Fibroblast of lung (primary cell): ENCODE measurements at regions not wholly inside any gene's neighbourhood (a gene's known extent, or its start where the extent isn't known, plus 50 kb on each side); places are given as distances from the start of the nearest gene placed in this dataset.

Experiments
- DNase-seq, 2 donors: peaks; one replicate each; pipeline versions ENCODE4 v3.0.0 to v3.0.0-alpha.2; 2010; ENCODE audit warnings: low read depth in 2 of 2
- H2AFZ ChIP-seq: 2 replicates; pipeline ENCODE4 v1.5.1; 2012; ENCODE audit warnings: low read length, control low read depth, inconsistent platforms
- H3K27ac ChIP-seq: 2 replicates; pipeline ENCODE4 v1.5.1; 2011; ENCODE audit warnings: low read length, control low read depth; ENCODE audit not compliant: insufficient read depth
- H3K27me3 ChIP-seq: 2 replicates; pipeline ENCODE4 v1.5.1; 2011; ENCODE audit warnings: mild to moderate bottlenecking, low read length; ENCODE audit not compliant: control insufficient read depth, insufficient read depth
- H3K36me3 ChIP-seq: 2 replicates; pipeline ENCODE4 v1.5.1; 2011; ENCODE audit warnings: low read length; ENCODE audit not compliant: control insufficient read depth, insufficient read depth
- H3K4me1 ChIP-seq: 2 replicates; pipeline ENCODE4 v1.5.1; 2011; ENCODE audit warnings: low read length; ENCODE audit not compliant: control insufficient read depth, insufficient read depth; ENCODE audit errors: extremely low read depth
- H3K4me2 ChIP-seq: 2 replicates; pipeline ENCODE4 v1.5.1; 2011; ENCODE audit warnings: low read length, control low read depth; ENCODE audit not compliant: insufficient read depth; ENCODE audit errors: extremely low read depth
- H3K4me3 ChIP-seq, 4 experiments: fragments of 200-600 bp in 1 of 4; sonication (generic) in 1 of 4; replicated peaks in 1 of 4; 2 replicates each; pipeline ENCODE4 v1.5.1; 2011 to 2016; ENCODE audit warnings: low read length in 4 of 4, low read depth in 3 of 4, mild to moderate bottlenecking in 3 of 4, control low read depth in 2 of 4, inconsistent platforms in 1 of 4, mixed read lengths in 1 of 4; ENCODE audit not compliant: insufficient read depth in 1 of 4; ENCODE audit errors: control extremely low read depth in 1 of 4
- H3K79me2 ChIP-seq: 2 replicates; pipeline ENCODE4 v1.5.1; 2012; ENCODE audit warnings: mild to moderate bottlenecking, low read length, inconsistent platforms; ENCODE audit not compliant: control insufficient read depth, insufficient read depth
- H3K9ac ChIP-seq: 2 replicates; pipeline ENCODE4 v1.5.1; 2011; ENCODE audit warnings: mild to moderate bottlenecking, low read length, control low read depth; ENCODE audit not compliant: insufficient read depth
- H3K9me3 ChIP-seq: 2 replicates; pipeline ENCODE4 v1.5.1; 2012; ENCODE audit warnings: low read depth, low read length; ENCODE audit not compliant: control insufficient read depth, insufficient read depth
- H4K20me1 ChIP-seq: 2 replicates; pipeline ENCODE4 v1.5.1; 2011; ENCODE audit warnings: low read length; ENCODE audit not compliant: control insufficient read depth, insufficient read depth; ENCODE audit errors: extremely low read depth
- EZH2 ChIP-seq: IDR thresholded peaks from 2 replicates; pipeline ENCODE4 v1.5.1; 2012; ENCODE audit warnings: low read length, control low read depth, mild to moderate bottlenecking; ENCODE audit errors: missing control alignments
- TF ChIP-seq, protein P1 (sequence below), 2 donors: IDR thresholded peaks in 1 of 2; conservative IDR thresholded peaks in 1 of 2; 1 replicate in 1 of 2; 2 replicates in 1 of 2; pipeline ENCODE4 v1.5.1; 2011 to 2012; ENCODE audit warnings: low read length in 2 of 2, control low read depth in 1 of 2, inconsistent platforms in 1 of 2, low read depth in 1 of 2, mild to moderate bottlenecking in 1 of 2

DNA sequence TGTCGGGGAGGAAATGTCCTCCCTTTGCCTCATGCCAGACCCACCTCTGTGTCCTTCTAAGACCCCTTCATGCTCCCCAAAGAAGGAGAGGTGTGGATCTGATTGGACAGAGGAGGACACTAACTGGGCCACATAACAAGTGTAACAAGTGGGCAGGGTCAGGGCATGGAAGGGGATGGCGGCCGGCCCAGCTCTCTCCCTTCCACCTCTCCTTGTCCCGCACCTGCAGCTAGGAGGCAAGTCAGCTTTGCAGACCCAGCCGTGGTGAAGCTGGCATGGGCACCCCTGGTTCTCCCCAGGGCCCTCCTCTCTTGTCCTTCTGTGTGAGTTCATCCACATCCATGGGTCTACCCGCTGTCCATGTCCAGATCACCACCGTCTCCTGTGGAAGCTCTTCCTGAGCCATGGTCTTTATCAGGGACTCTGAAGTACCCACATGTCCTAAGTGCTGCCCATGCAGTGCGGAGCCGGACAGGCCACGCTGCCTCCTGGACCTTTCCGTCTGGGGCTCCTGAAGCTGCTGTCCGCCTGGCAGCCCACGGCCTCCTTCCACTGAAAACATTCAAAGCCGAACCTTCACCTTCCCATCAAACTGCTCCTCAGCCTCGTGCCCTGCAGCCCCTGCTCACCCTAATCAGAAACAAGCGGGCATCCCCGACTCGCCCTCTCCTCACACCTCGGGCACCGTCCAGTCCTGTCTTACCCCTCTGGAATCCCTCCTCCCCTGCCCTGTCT, 460.5 kb downstream of the PTPRU start:
- no peak overlapping the region for H3K9ac ChIP-seq
- no peaks in the 10 kb centered on the region for H4K20me1 ChIP-seq
- no peak for TF ChIP-seq EZH2
- TF ChIP-seq, protein P1, sequence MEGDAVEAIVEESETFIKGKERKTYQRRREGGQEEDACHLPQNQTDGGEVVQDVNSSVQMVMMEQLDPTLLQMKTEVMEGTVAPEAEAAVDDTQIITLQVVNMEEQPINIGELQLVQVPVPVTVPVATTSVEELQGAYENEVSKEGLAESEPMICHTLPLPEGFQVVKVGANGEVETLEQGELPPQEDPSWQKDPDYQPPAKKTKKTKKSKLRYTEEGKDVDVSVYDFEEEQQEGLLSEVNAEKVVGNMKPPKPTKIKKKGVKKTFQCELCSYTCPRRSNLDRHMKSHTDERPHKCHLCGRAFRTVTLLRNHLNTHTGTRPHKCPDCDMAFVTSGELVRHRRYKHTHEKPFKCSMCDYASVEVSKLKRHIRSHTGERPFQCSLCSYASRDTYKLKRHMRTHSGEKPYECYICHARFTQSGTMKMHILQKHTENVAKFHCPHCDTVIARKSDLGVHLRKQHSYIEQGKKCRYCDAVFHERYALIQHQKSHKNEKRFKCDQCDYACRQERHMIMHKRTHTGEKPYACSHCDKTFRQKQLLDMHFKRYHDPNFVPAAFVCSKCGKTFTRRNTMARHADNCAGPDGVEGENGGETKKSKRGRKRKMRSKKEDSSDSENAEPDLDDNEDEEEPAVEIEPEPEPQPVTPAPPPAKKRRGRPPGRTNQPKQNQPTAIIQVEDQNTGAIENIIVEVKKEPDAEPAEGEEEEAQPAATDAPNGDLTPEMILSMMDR (conservative IDR thresholded peaks at IDR 0.05 in 1 of 2, IDR thresholded peaks at IDR 0.05 in 1 of 2; ENCODE audit: low read depth in 1 of 2, low read length in 2 of 2), result no peak

DNA sequence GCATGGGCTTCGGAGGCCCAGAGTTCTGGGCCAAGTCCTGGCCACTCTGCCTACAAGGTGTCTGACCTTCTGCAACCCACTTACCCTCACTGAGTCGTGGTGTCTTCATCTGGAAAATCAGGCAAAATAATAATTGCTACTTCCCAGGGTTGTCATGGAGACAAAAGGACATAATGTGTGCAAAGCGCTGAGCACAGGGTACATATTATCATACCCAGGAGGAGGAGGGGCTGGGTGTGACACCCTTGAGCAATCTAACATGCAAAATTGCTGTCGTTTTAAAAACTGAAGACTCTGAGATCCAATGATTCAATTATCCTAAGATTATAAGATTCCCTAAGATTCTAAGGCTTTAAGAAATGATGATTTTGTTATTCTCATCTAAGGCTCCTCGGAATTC, 459.5 kb downstream of the PTPRU start:
- Histone ChIP-seq H3K9me3 (no peaks in the 10 kb centered on the region), H3K79me2 (no peaks in the 10 kb centered on the region), H2AFZ (no peak overlapping the region), H3K4me2 (no peak overlapping the region), H3K27me3 (no peaks in the 10 kb centered on the region), H3K4me3 (no peak overlapping the region), H3K4me1 (no peaks in the 10 kb centered on the region), H3K9ac (no peak overlapping the region), H3K27ac (no peak overlapping the region), H4K20me1 (no peaks in the 10 kb centered on the region), H3K36me3 (no peaks in the 10 kb centered on the region)
- no peak for DNase-seq
- TF ChIP-seq EZH2, result no peak
- TF ChIP-seq, protein P1 (conservative IDR thresholded peaks at IDR 0.05 in 1 of 2, IDR thresholded peaks at IDR 0.05 in 1 of 2; ENCODE audit: low read depth in 1 of 2, low read length in 2 of 2), result no peak

More for the DNA sequence above, 460.5 kb downstream of the PTPRU start:
- Histone ChIP-seq H3K4me3 (no peak overlapping the region), H3K27ac (no peak overlapping the region), H3K9me3 (no peaks in the 10 kb centered on the region), H3K79me2 (no peaks in the 10 kb centered on the region), H3K36me3 (no peaks in the 10 kb centered on the region), H2AFZ (no peak overlapping the region), H3K27me3 (no peaks in the 10 kb centered on the region), H3K4me2 (no peak overlapping the region), H3K4me1 (no peaks in the 10 kb centered on the region)
- DNase-seq, result no peak

DNA sequence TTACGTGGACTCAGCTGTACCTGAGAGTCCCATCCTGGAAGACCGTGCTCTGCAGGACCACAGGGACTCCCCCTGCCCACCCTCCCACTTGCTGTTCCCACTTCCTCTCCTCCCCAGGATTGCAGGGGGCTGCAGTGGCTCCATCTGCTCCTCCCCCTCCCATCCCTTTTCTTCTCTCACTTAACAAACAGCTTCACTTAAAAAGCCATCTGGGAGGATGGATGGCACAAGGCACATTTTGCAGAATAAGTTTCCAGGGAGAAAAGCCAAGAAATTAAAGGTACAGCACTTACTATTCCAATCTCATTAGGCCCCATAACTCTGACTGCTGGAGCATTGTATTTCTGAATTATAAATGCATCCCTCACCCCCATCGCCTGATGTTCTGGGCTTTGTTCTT, 458.7 kb downstream of the PTPRU start:
- Histone ChIP-seq H3K27me3 (no peaks in the 10 kb centered on the region), H3K4me3 (no peak overlapping the region), H3K9me3 (no peaks in the 10 kb centered on the region), H3K4me2 (no peak overlapping the region), H3K4me1 (no peaks in the 10 kb centered on the region), H3K79me2 (no peaks in the 10 kb centered on the region), H3K9ac (no peak overlapping the region), H3K27ac (no peak overlapping the region), H2AFZ (no peak overlapping the region), H4K20me1 (no peaks in the 10 kb centered on the region), H3K36me3 (no peaks in the 10 kb centered on the region)
- no peak for DNase-seq
- TF ChIP-seq, protein P1 (conservative IDR thresholded peaks at IDR 0.05 in 1 of 2, IDR thresholded peaks at IDR 0.05 in 1 of 2; ENCODE audit: low read depth in 1 of 2, low read length in 2 of 2), result no peak
